Daoy (cell line): ENCODE measurements at regions not wholly inside any gene's neighbourhood (a gene's known extent, or its start where the extent isn't known, plus 50 kb on each side); places are given as distances from the start of the nearest gene placed in this dataset.
"Not testable (repeated sequence)": the region's sequence is repeated elsewhere in the genome, so short reads cannot be mapped to it uniquely, and the experiment has no call there.

Source experiments
- DNase-seq: peaks from one replicate; pipeline ENCODE4 v3.0.0-alpha.2; 2015; ENCODE audit warnings: low read depth

DNA sequence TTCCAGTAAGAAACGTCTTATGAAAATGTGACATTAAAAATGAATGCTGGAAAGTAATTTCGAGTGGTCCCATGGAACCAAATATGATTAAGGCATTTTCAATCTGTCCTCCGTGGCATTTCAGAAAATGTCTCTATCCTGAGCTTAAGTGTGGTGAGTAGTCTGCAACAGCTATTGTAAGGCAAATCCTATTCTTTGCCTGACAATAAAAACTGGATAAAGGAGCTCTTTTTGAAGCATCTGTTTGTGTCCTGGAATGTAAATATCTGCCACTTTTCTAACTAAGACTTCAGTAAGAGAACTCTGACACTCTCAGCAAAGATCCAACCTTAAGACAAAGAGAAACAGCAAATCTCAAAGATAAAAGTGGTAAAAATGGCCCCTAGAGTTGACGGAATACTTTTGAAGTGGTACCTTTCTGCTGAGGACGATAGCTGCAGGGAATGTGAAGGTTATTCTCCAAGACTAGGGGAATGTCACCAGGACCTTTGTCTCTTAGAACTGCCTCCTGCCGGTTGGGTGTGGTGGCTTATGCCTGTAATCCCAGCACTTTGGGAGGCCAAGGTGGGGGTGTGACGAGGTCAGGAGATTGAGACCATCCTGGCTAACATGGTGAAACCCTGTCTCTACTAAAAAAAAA lies 486.7 kb upstream of the ZP4 start:
- DNase-seq: no peak

DNA sequence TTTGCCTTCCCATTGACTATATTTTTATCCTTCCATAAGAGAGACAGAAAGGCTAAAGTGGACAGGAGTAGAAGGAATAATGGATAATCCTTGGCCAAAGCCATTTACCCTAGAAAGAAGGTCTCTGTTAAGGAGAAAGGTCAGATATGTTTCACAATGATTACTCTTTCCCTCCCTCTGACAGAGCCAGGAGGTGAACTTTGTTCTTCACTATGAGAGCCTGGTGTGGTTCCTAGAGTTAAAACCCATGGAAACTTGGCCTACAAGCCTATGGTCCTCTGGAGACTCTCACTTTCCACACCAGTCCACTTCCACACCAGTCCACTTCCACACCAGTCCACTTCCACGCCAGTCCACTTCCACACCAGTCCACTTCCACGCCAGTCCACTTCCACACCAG lies 479.9 kb upstream of the ZP4 start:
- DNase-seq: no peak

- DNase-seq: no peak
Observed at GRCh38 chr1:238364214-238364892, 473.6 kb upstream of the ZP4 start.

- no peak for DNase-seq
Observed at GRCh38 chr1:238360474-238360873, 469.8 kb upstream of the ZP4 start.

DNA sequence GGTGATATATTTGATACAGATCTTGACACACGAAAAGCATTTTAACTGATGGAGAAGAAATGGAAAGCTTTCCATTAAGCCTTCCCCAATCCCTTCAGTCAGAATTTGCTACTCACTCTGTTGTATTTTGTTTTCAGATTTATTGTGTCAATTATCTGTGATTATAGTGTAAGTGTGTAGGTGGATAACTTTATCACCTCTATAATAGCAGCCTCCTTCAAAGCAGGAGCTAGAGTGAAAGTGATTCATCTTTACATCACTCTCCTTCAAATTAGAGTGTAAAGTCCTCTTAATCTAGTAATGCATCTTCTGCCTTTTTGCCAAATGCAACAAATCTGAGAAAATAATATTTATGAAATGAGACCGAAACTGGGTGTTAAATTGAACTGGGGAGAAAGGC lies 459.7 kb upstream of the ZP4 start:
- DNase-seq: no peak

DNA sequence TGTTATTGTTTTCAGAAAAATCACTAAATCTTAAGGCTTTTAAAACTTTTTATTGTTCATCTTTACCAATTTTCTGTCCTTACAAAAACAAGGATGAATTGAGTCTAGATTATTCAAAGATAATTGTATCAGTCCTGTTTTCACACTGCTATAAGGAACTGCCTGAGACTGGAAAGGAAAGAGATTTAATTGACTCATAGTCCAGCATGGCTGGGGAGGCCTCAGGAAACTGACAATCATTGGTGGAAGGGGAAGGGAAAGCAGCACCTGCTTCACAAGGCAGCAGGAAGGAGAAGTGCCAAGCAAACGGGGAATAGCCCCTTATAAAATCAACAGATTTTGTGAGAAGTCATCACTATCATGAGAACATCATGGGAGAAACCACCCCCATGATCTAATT lies 455.6 kb upstream of the ZP4 start:
- no peak for DNase-seq

DNA sequence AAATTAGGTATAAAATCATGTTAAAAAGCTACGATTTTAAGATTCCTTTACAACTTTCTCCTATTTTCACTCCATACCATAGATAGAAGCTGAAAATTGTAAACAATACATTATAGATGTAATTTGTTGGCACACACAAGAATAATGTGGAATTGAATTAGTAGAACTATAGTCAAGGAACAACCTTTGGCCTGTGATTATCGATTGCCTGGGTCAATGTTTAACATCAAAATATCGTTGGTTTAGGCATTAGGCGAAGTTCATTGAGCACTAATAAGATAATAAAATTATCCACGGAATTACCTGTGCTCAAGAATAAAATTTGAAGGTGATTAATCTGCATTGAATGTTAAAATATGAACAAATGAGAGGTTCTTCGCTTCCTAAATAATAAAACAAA lies 455.1 kb upstream of the ZP4 start:
- DNase-seq: no peak

DNA sequence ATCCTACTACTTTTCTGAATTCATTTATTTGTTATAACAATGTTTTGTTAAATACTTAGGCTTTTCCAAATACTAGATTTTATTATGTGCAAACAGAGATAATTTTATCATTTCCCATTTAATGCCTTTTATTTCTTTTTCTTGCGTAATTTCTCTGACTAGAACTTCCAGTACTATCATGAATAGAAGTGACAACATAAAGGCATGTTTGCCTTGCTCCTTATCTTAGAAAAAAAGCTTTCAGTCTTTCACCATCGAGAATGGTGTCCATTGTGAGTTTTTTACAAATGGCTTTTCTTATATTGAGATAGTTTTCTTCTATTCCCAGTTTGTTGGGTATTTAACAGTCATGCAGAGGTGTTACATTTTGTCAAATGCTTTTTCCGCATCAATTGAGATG lies 453.1 kb upstream of the ZP4 start:
- no peak for DNase-seq

- no peak for DNase-seq
Observed at GRCh38 chr1:238341395-238341794, 450.7 kb upstream of the ZP4 start.

- DNase-seq: peak; percentile 22
Observed at GRCh38 chr1:238340989-238341388, 450.3 kb upstream of the ZP4 start.

GRCh38 chr1:238336531-238336930 lies 445.8 kb upstream of the ZP4 start:
- peak; percentile 7 for DNase-seq

- DNase-seq: no peak
Observed at GRCh38 chr1:238334170-238334569, 443.4 kb upstream of the ZP4 start.

GRCh38 chr1:238331557-238331956 lies 440.8 kb upstream of the ZP4 start:
- DNase-seq: no peak

DNA sequence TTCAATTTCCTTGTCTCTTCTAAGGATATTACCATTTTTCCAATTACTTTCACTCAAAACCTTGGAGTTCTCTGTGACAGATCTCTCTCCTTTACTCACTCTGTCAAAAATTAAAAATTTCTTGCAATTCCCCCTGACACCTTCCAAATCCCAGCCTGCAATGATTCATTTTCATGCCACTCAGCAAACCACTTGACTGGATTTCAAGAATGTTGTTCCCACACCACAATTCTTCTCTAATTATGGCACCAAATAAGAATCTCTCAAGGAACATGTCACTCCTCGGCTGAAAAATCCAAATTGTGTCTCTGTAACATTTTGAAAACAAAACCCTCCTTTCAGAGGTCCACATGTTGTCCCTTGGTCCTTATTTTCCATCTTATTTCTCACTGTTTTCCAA lies 438.9 kb upstream of the ZP4 start:
- no peak for DNase-seq

DNA sequence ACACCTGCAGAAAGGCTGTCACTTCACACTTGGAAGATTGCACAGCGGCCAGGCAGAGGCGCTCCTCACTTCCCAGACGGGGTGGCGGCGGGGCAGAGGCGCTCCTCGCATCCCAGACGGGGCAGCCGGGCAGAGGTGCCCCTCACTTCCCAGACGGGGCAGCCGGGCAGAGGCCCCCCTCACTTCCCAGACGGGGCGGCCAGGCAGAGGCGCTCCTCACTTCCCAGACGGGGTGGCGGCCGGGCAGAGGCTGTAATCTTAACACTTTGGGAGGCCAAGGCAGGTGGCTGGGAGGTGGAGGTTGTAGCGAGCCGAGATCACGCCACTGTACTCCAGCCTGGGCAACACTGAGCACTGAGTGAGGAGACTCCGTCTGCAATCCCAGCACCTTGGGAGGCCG lies 436.3 kb upstream of the ZP4 start:
- DNase-seq: not testable (repeated sequence)

GRCh38 chr1:238326479-238326878 lies 435.8 kb upstream of the ZP4 start:
- DNase-seq: not testable (repeated sequence)

GRCh38 chr1:238324211-238324864 lies 433.6 kb upstream of the ZP4 start:
- DNase-seq: no peak

- DNase-seq: no peak
Observed at GRCh38 chr1:238323490-238323889, 432.8 kb upstream of the ZP4 start.

DNA sequence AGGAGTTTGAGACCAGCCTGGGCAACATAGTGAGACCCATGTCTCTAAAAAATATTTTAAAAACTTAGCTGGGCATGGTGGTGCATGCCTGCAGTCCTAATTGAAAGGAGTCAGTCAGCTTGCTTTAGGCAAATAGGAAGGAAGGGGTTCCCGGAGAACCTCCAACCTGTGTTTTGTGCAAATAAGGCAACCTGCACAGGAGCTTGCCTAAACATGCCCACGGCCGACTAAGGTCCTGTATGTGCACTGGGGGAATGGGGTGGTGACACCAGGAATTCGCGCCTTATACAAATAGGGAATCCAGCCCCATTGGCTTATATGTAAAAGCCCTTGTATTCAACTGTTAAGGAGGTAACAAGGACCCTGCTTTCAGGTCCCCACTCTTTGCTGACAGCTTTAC lies 429.2 kb upstream of the ZP4 start:
- DNase-seq: no peak

DNA sequence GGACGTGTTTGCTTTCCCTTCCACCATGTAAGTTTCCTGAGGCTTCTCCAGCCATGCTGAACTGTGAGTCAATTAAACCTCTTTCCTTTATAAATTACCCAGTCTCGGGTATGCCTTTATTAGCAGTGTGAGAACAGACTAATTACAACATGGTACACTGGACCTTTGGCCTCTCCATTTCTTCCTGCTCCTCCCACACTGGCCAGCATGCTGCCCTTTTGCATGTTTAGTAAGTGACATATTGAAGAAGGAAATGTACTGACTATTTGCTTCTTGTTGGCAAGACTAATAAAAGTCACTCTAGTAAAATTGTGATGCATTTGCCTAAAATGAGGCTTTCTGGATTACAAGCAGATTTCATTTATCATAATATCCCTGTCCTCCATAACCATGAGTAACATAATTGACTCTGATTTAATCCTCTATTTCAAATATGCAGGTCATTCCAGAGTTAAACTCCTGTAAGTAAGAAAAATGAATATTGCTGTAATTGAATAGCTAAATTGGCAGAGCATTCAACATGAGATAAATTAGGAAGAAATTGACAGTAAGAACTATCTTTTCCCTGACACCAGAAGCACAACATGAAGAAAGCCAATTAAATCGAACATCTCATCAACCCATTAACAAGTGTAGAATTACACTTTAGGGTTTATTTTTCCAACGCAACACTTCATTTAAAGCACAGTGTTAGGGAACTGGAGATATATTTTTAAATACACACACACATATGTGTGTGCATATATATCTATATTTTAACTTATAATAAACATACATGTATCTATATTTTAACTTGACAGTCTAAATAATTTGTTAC lies 427.8 kb upstream of the ZP4 start:
- DNase-seq: no peak

GRCh38 chr1:238312969-238313368 lies 422.2 kb upstream of the ZP4 start:
- no peak for DNase-seq

GRCh38 chr1:238306411-238306810 lies 415.7 kb upstream of the ZP4 start:
- no peak for DNase-seq

- no peak for DNase-seq
Observed at GRCh38 chr1:238302646-238303045, 411.9 kb upstream of the ZP4 start.
